ENCODE measurements at regions not wholly inside any gene's neighbourhood (a gene's known extent, or its start where the extent isn't known, plus 50 kb on each side); places are given as distances from the start of the nearest gene placed in this dataset.

- ChIA-PET CTCF (no interaction called here), POLR2A (no interaction called here)
- no peak overlapping the region for H3K4me3 Mint-ChIP-seq
- DNase-seq = no peak
- intact Hi-C loops (cut with micrococcal nuclease) = no loop called here
- peaks cover 4% of the 10 kb centered on the region for H3K27me3 Mint-ChIP-seq
- no peak for ATAC-seq
- no peak overlapping the region for H3K27ac Mint-ChIP-seq
- H3K36me3 Mint-ChIP-seq (ENCODE audit: low read depth) = no peaks in the 10 kb centered on the region
- no peaks in the 10 kb centered on the region for H3K9me3 Mint-ChIP-seq
- TF ChIP-seq CTCF (IDR thresholded peaks at IDR 0.05) = no peak
- H3K4me1 Mint-ChIP-seq (ENCODE audit: low read depth) = no peaks in the 10 kb centered on the region
These were observed 77.1 kb upstream of the UNC5B start for GRCh38 chr10:71135236-71135635.

- intact Hi-C loops (cut with micrococcal nuclease) = no loop called here
- ChIA-PET POLR2A (no interaction called here), CTCF (interaction anchor here (0.8 kb wide), 1 partner anchor 210 kb away, joined by 3 read pairs; no protein-coding TSS in a partner anchor)
- no peak for TF ChIP-seq CTCF (IDR thresholded peaks at IDR 0.05)
- no peaks in the 10 kb centered on the region for H3K9me3 Mint-ChIP-seq
- no peak overlapping the region for H3K27ac Mint-ChIP-seq
- ATAC-seq = no peak
- no peak for DNase-seq
- no peaks in the 10 kb centered on the region for H3K36me3 Mint-ChIP-seq (ENCODE audit: low read depth)
- no peaks in the 10 kb centered on the region for H3K4me1 Mint-ChIP-seq (ENCODE audit: low read depth)
- no peak overlapping the region for H3K4me3 Mint-ChIP-seq
- H3K27me3 Mint-ChIP-seq = peaks cover 2% of the 10 kb centered on the region
These were observed 76.2 kb upstream of the UNC5B start for GRCh38 chr10:71136036-71136721.

GRCh38 chr10:71137701-71138100 lies 74.7 kb upstream of the UNC5B start:
- H3K27ac Mint-ChIP-seq = no peak overlapping the region
- DNase-seq (no peak), ATAC-seq (no peak)
- H3K36me3 Mint-ChIP-seq (ENCODE audit: low read depth) = no peaks in the 10 kb centered on the region
- TF ChIP-seq CTCF (IDR thresholded peaks at IDR 0.05) = no peak
- intact Hi-C loops (cut with micrococcal nuclease) = no loop called here
- peaks cover 2% of the 10 kb centered on the region for H3K27me3 Mint-ChIP-seq
- ChIA-PET POLR2A (no interaction called here), CTCF (no interaction called here)
- no peak overlapping the region for H3K4me3 Mint-ChIP-seq
- H3K9me3 Mint-ChIP-seq = no peaks in the 10 kb centered on the region
- no peaks in the 10 kb centered on the region for H3K4me1 Mint-ChIP-seq (ENCODE audit: low read depth)

- no peaks in the 10 kb centered on the region for H3K4me1 Mint-ChIP-seq (ENCODE audit: low read depth)
- ATAC-seq = no peak
- no peak for DNase-seq
- H3K36me3 Mint-ChIP-seq (ENCODE audit: low read depth) = no peaks in the 10 kb centered on the region
- no peak overlapping the region for H3K27ac Mint-ChIP-seq
- no peaks in the 10 kb centered on the region for H3K9me3 Mint-ChIP-seq
- no peak overlapping the region for H3K4me3 Mint-ChIP-seq
- ChIA-PET CTCF (no interaction called here), POLR2A (no interaction called here)
- H3K27me3 Mint-ChIP-seq = peaks cover 2% of the 10 kb centered on the region
- intact Hi-C loops (cut with micrococcal nuclease) = no loop called here
- no peak for TF ChIP-seq CTCF (IDR thresholded peaks at IDR 0.05)
These were observed 74.1 kb upstream of the UNC5B start for GRCh38 chr10:71138166-71138830.

- ATAC-seq (no peak), DNase-seq (no peak)
- Mint-ChIP-seq H3K36me3 (ENCODE audit: low read depth) (no peaks in the 10 kb centered on the region), H3K27ac (no peak overlapping the region), H3K4me1 (ENCODE audit: low read depth) (no peaks in the 10 kb centered on the region), H3K27me3 (no peaks in the 10 kb centered on the region), H3K4me3 (no peak overlapping the region), H3K9me3 (no peaks in the 10 kb centered on the region)
- POLR2A ChIA-PET = no interaction called here
- intact Hi-C loops (cut with micrococcal nuclease) = no loop called here
- no peak for TF ChIP-seq CTCF (IDR thresholded peaks at IDR 0.05)
- CTCF ChIA-PET = interaction anchor here (1.4 kb wide), 1 partner anchor 75 kb away, joined by 3 read pairs; no protein-coding TSS in a partner anchor
These were observed 70.8 kb upstream of the UNC5B start for GRCh38 chr10:71141528-71141927.
